H1 (cell line): ENCODE measurements at regions not wholly inside any gene's neighbourhood (a gene's known extent, or its start where the extent isn't known, plus 50 kb on each side); places are given as distances from the start of the nearest gene placed in this dataset.

Experiments used
- ASH2L ChIP-seq: fragments of 200-600, 300-600 bp; sonication (generic); IDR thresholded peaks from one replicate; pipeline ENCODE4 v1.7.1; 2017; ENCODE audit warnings: low read length
- CBX8 ChIP-seq: fragments of 300-800, 300-1000 bp; sonication (generic); IDR thresholded peaks from 2 replicates; pipeline ENCODE4 v1.7.1; 2016; ENCODE audit warnings: low read depth, low read length, borderline replicate concordance
- EP300 ChIP-seq, 2 experiments: IDR thresholded peaks; 1 replicate in 1 of 2; 2 replicates in 1 of 2; pipeline ENCODE4 v1.6.1; 2011 to 2012; ENCODE audit warnings: low read depth in 2 of 2, low read length in 2 of 2, mild to moderate bottlenecking in 2 of 2, borderline replicate concordance in 1 of 2, inconsistent platforms in 1 of 2, moderate library complexity in 1 of 2
- KDM1A ChIP-seq: fragments of 200-600, 300-600 bp; sonication (generic); IDR thresholded peaks from 2 replicates; pipeline ENCODE4 v1.7.1; 2016; ENCODE audit warnings: mild to moderate bottlenecking, low read length, borderline replicate concordance
- POU5F1 ChIP-seq: IDR thresholded peaks from 2 replicates; pipeline ENCODE4 v1.6.1; 2011; ENCODE audit warnings: low read depth, mild to moderate bottlenecking, low read length, moderate library complexity
- SAP30 ChIP-seq: fragments of 300-600 bp; sonication (generic); IDR thresholded peaks from 2 replicates; pipeline ENCODE4 v1.7.1; 2012; ENCODE audit warnings: low read length, moderate library complexity, mild to moderate bottlenecking, inconsistent platforms; ENCODE audit not compliant: insufficient read depth, insufficient replicate concordance
- SP1 ChIP-seq: IDR thresholded peaks from 2 replicates; pipeline ENCODE4 v1.6.1; 2011; ENCODE audit warnings: low read depth, low read length
- SP4 ChIP-seq: IDR thresholded peaks from 2 replicates; pipeline ENCODE4 v1.6.1; 2012; ENCODE audit warnings: low read length, inconsistent platforms
- TBP ChIP-seq: IDR thresholded peaks from 2 replicates; pipeline ENCODE4 v1.6.1; 2011; ENCODE audit warnings: low read depth, low read length, improper control_type of control experiment
- TF ChIP-seq, protein P1 (sequence below): fragments of 300-600 bp; sonication (generic); IDR thresholded peaks from 2 replicates; pipeline ENCODE4 v1.7.1; 2012; ENCODE audit warnings: low read length, moderate library complexity, mild to moderate bottlenecking, inconsistent platforms; ENCODE audit not compliant: insufficient replicate concordance

DNA sequence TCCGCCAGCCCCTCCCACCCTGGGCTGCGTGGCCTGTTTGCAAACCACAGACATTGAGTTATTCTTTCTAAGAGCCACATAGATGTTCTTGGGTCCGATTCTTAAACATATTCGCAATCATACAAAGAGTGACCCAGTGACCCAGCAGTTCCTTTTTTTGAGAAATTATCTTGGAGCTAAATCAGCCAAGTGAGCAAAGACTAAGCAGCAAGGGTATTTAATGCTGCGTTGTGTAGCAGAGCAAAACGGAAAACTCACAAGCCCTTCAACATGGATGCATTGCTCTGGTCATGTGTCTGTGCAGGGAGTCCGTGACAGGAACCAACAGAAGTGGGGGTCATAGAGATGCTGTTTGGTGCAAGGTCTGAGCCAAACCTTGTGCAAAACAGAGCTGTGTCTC is 95.6 kb downstream of the OLFM1 start (continued):
- TF ChIP-seq, protein P1, sequence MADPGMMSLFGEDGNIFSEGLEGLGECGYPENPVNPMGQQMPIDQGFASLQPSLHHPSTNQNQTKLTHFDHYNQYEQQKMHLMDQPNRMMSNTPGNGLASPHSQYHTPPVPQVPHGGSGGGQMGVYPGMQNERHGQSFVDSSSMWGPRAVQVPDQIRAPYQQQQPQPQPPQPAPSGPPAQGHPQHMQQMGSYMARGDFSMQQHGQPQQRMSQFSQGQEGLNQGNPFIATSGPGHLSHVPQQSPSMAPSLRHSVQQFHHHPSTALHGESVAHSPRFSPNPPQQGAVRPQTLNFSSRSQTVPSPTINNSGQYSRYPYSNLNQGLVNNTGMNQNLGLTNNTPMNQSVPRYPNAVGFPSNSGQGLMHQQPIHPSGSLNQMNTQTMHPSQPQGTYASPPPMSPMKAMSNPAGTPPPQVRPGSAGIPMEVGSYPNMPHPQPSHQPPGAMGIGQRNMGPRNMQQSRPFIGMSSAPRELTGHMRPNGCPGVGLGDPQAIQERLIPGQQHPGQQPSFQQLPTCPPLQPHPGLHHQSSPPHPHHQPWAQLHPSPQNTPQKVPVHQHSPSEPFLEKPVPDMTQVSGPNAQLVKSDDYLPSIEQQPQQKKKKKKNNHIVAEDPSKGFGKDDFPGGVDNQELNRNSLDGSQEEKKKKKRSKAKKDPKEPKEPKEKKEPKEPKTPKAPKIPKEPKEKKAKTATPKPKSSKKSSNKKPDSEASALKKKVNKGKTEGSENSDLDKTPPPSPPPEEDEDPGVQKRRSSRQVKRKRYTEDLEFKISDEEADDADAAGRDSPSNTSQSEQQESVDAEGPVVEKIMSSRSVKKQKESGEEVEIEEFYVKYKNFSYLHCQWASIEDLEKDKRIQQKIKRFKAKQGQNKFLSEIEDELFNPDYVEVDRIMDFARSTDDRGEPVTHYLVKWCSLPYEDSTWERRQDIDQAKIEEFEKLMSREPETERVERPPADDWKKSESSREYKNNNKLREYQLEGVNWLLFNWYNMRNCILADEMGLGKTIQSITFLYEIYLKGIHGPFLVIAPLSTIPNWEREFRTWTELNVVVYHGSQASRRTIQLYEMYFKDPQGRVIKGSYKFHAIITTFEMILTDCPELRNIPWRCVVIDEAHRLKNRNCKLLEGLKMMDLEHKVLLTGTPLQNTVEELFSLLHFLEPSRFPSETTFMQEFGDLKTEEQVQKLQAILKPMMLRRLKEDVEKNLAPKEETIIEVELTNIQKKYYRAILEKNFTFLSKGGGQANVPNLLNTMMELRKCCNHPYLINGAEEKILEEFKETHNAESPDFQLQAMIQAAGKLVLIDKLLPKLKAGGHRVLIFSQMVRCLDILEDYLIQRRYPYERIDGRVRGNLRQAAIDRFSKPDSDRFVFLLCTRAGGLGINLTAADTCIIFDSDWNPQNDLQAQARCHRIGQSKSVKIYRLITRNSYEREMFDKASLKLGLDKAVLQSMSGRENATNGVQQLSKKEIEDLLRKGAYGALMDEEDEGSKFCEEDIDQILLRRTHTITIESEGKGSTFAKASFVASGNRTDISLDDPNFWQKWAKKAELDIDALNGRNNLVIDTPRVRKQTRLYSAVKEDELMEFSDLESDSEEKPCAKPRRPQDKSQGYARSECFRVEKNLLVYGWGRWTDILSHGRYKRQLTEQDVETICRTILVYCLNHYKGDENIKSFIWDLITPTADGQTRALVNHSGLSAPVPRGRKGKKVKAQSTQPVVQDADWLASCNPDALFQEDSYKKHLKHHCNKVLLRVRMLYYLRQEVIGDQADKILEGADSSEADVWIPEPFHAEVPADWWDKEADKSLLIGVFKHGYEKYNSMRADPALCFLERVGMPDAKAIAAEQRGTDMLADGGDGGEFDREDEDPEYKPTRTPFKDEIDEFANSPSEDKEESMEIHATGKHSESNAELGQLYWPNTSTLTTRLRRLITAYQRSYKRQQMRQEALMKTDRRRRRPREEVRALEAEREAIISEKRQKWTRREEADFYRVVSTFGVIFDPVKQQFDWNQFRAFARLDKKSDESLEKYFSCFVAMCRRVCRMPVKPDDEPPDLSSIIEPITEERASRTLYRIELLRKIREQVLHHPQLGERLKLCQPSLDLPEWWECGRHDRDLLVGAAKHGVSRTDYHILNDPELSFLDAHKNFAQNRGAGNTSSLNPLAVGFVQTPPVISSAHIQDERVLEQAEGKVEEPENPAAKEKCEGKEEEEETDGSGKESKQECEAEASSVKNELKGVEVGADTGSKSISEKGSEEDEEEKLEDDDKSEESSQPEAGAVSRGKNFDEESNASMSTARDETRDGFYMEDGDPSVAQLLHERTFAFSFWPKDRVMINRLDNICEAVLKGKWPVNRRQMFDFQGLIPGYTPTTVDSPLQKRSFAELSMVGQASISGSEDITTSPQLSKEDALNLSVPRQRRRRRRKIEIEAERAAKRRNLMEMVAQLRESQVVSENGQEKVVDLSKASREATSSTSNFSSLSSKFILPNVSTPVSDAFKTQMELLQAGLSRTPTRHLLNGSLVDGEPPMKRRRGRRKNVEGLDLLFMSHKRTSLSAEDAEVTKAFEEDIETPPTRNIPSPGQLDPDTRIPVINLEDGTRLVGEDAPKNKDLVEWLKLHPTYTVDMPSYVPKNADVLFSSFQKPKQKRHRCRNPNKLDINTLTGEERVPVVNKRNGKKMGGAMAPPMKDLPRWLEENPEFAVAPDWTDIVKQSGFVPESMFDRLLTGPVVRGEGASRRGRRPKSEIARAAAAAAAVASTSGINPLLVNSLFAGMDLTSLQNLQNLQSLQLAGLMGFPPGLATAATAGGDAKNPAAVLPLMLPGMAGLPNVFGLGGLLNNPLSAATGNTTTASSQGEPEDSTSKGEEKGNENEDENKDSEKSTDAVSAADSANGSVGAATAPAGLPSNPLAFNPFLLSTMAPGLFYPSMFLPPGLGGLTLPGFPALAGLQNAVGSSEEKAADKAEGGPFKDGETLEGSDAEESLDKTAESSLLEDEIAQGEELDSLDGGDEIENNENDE = no peak
- TF ChIP-seq EP300 (IDR thresholded peaks at IDR 0.05; ENCODE audit: borderline replicate concordance in 1 of 2, low read depth in 2 of 2, low read length in 2 of 2) = no peak
- no peak for TF ChIP-seq ASH2L
- TF ChIP-seq SP4 = no peak
- no peak for TF ChIP-seq POU5F1
- no peak for TF ChIP-seq TBP
- no peak for TF ChIP-seq KDM1A
- no peak for TF ChIP-seq SP1
- TF ChIP-seq CBX8 = no peak
- no peak for TF ChIP-seq SAP30
